ENCODE measurements at regions not wholly inside any gene's neighbourhood (a gene's known extent, or its start where the extent isn't known, plus 50 kb on each side); places are given as distances from the start of the nearest gene placed in this dataset.
"Not testable (repeated sequence)": the region's sequence is repeated elsewhere in the genome, so short reads cannot be mapped to it uniquely, and the experiment has no call there.

DNA sequence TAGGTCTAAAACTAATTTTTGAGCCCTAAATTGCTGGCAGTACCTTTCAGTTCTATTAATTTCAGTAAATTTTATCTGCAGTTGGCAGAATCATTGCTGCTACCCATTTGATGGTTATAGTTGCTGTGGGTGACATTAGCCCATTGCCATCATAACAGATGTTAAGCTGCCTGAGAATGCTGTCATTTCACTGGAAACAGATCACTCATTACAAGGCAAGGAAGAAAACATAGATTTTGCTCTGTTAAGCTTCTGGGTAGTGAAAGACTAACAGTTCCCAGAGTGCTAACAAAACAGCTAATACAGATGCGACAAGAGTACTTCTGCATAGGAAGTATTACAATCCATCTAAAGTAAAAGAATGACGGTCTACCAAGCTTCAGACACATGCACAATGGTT lies 213.2 kb downstream of the SPANXN3 start:
- no peak for DNase-seq (ENCODE audit: low read depth)
- no peak for TF ChIP-seq CTCF (IDR thresholded peaks at IDR 0.05; ENCODE audit: low read depth, low read length, missing control alignments)
- no peak overlapping the region for H3K4me3 ChIP-seq (ENCODE audit: low read depth, low read length)
- in situ Hi-C loops (cut with HindIII; ENCODE audit: low sequenced_read_pairs), result no loop called here

GRCh38 chrX:143298663-143299241 lies 218.5 kb downstream of the SPANXN3 start:
- no peak overlapping the region for H3K4me3 ChIP-seq (ENCODE audit: low read depth, low read length)
- no peak for DNase-seq (ENCODE audit: low read depth)
- no peak for TF ChIP-seq CTCF (IDR thresholded peaks at IDR 0.05; ENCODE audit: low read depth, low read length, missing control alignments)
- in situ Hi-C loops (cut with HindIII; ENCODE audit: low sequenced_read_pairs), result no loop called here

GRCh38 chrX:143296521-143296920 lies 220.8 kb downstream of the SPANXN3 start:
- in situ Hi-C loops (cut with HindIII; ENCODE audit: low sequenced_read_pairs), result no loop called here
- no peak for TF ChIP-seq CTCF (IDR thresholded peaks at IDR 0.05; ENCODE audit: low read depth, low read length, missing control alignments)
- no peak overlapping the region for H3K4me3 ChIP-seq (ENCODE audit: low read depth, low read length)
- no peak for DNase-seq (ENCODE audit: low read depth)

- no peak for DNase-seq (ENCODE audit: low read depth)
- TF ChIP-seq CTCF (IDR thresholded peaks at IDR 0.05; ENCODE audit: low read depth, low read length, missing control alignments), result no peak
- H3K4me3 ChIP-seq (ENCODE audit: low read depth, low read length), result no peak overlapping the region
- in situ Hi-C loops (cut with HindIII; ENCODE audit: low sequenced_read_pairs), result no loop called here
Measured at GRCh38 chrX:143287236-143287635, 230.0 kb downstream of the SPANXN3 start.

- in situ Hi-C loops (cut with HindIII; ENCODE audit: low sequenced_read_pairs), result no loop called here
- H3K4me3 ChIP-seq (ENCODE audit: low read depth, low read length), result no peak overlapping the region
- no peak for DNase-seq (ENCODE audit: low read depth)
- TF ChIP-seq CTCF (IDR thresholded peaks at IDR 0.05; ENCODE audit: low read depth, low read length, missing control alignments), result no peak
Measured at GRCh38 chrX:143270317-143270716, 244.6 kb downstream of the SPANXN4 start.

GRCh38 chrX:143244593-143244992 lies 218.9 kb downstream of the SPANXN4 start:
- H3K4me3 ChIP-seq (ENCODE audit: low read depth, low read length); in situ Hi-C loops (cut with HindIII; ENCODE audit: low sequenced_read_pairs); DNase-seq (ENCODE audit: low read depth): not testable (repeated sequence)

- no peak for DNase-seq (ENCODE audit: low read depth)
- H3K4me3 ChIP-seq (ENCODE audit: low read depth, low read length), result no peak overlapping the region
- no peak for TF ChIP-seq CTCF (IDR thresholded peaks at IDR 0.05; ENCODE audit: low read depth, low read length, missing control alignments)
- in situ Hi-C loops (cut with HindIII; ENCODE audit: low sequenced_read_pairs), result no loop called here
Measured at GRCh38 chrX:143240658-143241057, 214.9 kb downstream of the SPANXN4 start.
